ENCODE measurements at regions not wholly inside any gene's neighbourhood (a gene's known extent, or its start where the extent isn't known, plus 50 kb on each side); places are given as distances from the start of the nearest gene placed in this dataset.

- no peaks in the 10 kb centered on the region for H3K9me3 ChIP-seq
- no peak for TF ChIP-seq CTCF (IDR thresholded peaks at IDR 0.05)
- no peak overlapping the region for H3K27ac ChIP-seq
- H3K36me3 ChIP-seq = no peaks in the 10 kb centered on the region
- no peak overlapping the region for H3K4me3 ChIP-seq
- no peak overlapping the region for H3K9ac ChIP-seq (ENCODE audit: low read depth in 2 of 2, low read length in 2 of 2)
- intact Hi-C loops (cut with DNase I) = no loop called here
- no peaks in the 10 kb centered on the region for H3K27me3 ChIP-seq
- H3K4me1 ChIP-seq = no peaks in the 10 kb centered on the region
- no peak for DNase-seq
These were observed 106.8 kb upstream of the ATP10A start for GRCh38 chr15:25969886-25970285.

- DNase-seq = no peak
- intact Hi-C loops (cut with DNase I) = no loop called here
- no peak overlapping the region for H3K9ac ChIP-seq (ENCODE audit: low read depth in 2 of 2, low read length in 2 of 2)
- H3K36me3 ChIP-seq = no peaks in the 10 kb centered on the region
- no peak overlapping the region for H3K4me3 ChIP-seq
- TF ChIP-seq CTCF (IDR thresholded peaks at IDR 0.05) = no peak
- H3K4me1 ChIP-seq = no peaks in the 10 kb centered on the region
- H3K27ac ChIP-seq = no peak overlapping the region
- no peaks in the 10 kb centered on the region for H3K9me3 ChIP-seq
- no peaks in the 10 kb centered on the region for H3K27me3 ChIP-seq
These were observed 104.0 kb upstream of the ATP10A start for GRCh38 chr15:25967116-25967515.

GRCh38 chr15:25965326-25965725 is 102.2 kb upstream of the ATP10A start:
- Histone ChIP-seq H3K36me3 (no peaks in the 10 kb centered on the region), H3K4me1 (no peaks in the 10 kb centered on the region), H3K27me3 (no peaks in the 10 kb centered on the region), H3K27ac (no peak overlapping the region), H3K4me3 (no peak overlapping the region), H3K9ac (ENCODE audit: low read depth in 2 of 2, low read length in 2 of 2) (no peak overlapping the region), H3K9me3 (no peaks in the 10 kb centered on the region)
- DNase-seq = no peak
- intact Hi-C loops (cut with DNase I) = no loop called here
- TF ChIP-seq CTCF (IDR thresholded peaks at IDR 0.05) = no peak

- no peaks in the 10 kb centered on the region for H3K36me3 ChIP-seq
- TF ChIP-seq CTCF (IDR thresholded peaks at IDR 0.05) = no peak
- no peak overlapping the region for H3K9ac ChIP-seq (ENCODE audit: low read depth in 2 of 2, low read length in 2 of 2)
- no peak overlapping the region for H3K27ac ChIP-seq
- H3K4me1 ChIP-seq = no peaks in the 10 kb centered on the region
- no peak overlapping the region for H3K4me3 ChIP-seq
- H3K9me3 ChIP-seq = no peaks in the 10 kb centered on the region
- intact Hi-C loops (cut with DNase I) = no loop called here
- H3K27me3 ChIP-seq = no peaks in the 10 kb centered on the region
- DNase-seq = no peak
These were observed 97.1 kb upstream of the ATP10A start for GRCh38 chr15:25960273-25960672.

GRCh38 chr15:25959100-25959499 is 96.0 kb upstream of the ATP10A start:
- DNase-seq = no peak
- H3K9me3 ChIP-seq = no peaks in the 10 kb centered on the region

More at GRCh38 chr15:25959100-25959499, 96.0 kb upstream of the ATP10A start:
- Histone ChIP-seq H3K27ac (no peak overlapping the region), H3K27me3 (no peaks in the 10 kb centered on the region), H3K36me3 (no peaks in the 10 kb centered on the region), H3K9ac (ENCODE audit: low read depth in 2 of 2, low read length in 2 of 2) (no peak overlapping the region), H3K4me3 (no peak overlapping the region), H3K4me1 (no peaks in the 10 kb centered on the region)
- no peak for TF ChIP-seq CTCF (IDR thresholded peaks at IDR 0.05)
- intact Hi-C loops (cut with DNase I) = loop anchor here (10.0 kb wide), 1 partner anchor 46 kb away; no protein-coding TSS in a partner anchor

All from colonic mucosa (tissue), 4 donors.